CD4-positive, alpha-beta T cell treated with Interleukin-15 for 4 hours (primary cell): ENCODE measurements at regions not wholly inside any gene's neighbourhood (a gene's known extent, or its start where the extent isn't known, plus 50 kb on each side); places are given as distances from the start of the nearest gene placed in this dataset.
"Not testable (repeated sequence)": the region's sequence is repeated elsewhere in the genome, so short reads cannot be mapped to it uniquely, and the experiment has no call there.

Experiments
- DNase-seq: peaks from one replicate; pipeline ENCODE4 v3.0.0-alpha.2; 2020; ENCODE audit warnings: low spot score

GRCh38 chr10:4294996-4295792, 510.2 kb upstream of the KLF6 start:
- no peak for DNase-seq

GRCh38 chr10:4294271-4294670, 509.3 kb upstream of the KLF6 start:
- no peak for DNase-seq

GRCh38 chr10:4291990-4292389, 507.0 kb upstream of the KLF6 start:
- no peak for DNase-seq

GRCh38 chr10:4285121-4285520, 500.1 kb upstream of the KLF6 start:
- DNase-seq = peak; percentile 13

GRCh38 chr10:4283846-4284610, 499.0 kb upstream of the KLF6 start:
- no peak for DNase-seq

GRCh38 chr10:4282496-4282895, 497.5 kb upstream of the KLF6 start:
- no peak for DNase-seq

GRCh38 chr10:4281190-4281825, 496.3 kb upstream of the KLF6 start:
- DNase-seq = no peak

GRCh38 chr10:4280461-4281189, 495.6 kb upstream of the KLF6 start:
- DNase-seq = no peak

GRCh38 chr10:4279655-4280054, 494.6 kb upstream of the KLF6 start:
- no peak for DNase-seq

- no peak for DNase-seq
Observed at GRCh38 chr10:4278186-4278585, 493.2 kb upstream of the KLF6 start.

- DNase-seq = no peak
Observed at GRCh38 chr10:4276151-4276550, 491.1 kb upstream of the KLF6 start.

- DNase-seq = not testable (repeated sequence)
Observed at GRCh38 chr10:4274671-4275070, 489.7 kb upstream of the KLF6 start.

GRCh38 chr10:4271193-4271592, 486.2 kb upstream of the KLF6 start:
- no peak for DNase-seq

- DNase-seq = no peak
Observed at GRCh38 chr10:4270116-4270515, 485.1 kb upstream of the KLF6 start.

- DNase-seq = not testable (repeated sequence)
Observed at GRCh38 chr10:4268490-4268889, 483.5 kb upstream of the KLF6 start.

GRCh38 chr10:4267086-4267773, 482.2 kb upstream of the KLF6 start:
- DNase-seq = no peak

- no peak for DNase-seq
Observed at GRCh38 chr10:4266416-4267085, 481.5 kb upstream of the KLF6 start.

GRCh38 chr10:4265964-4266363, 481.0 kb upstream of the KLF6 start:
- no peak for DNase-seq

- DNase-seq = no peak
Observed at GRCh38 chr10:4264209-4264865, 479.3 kb upstream of the KLF6 start.

- DNase-seq = no peak
Observed at GRCh38 chr10:4263601-4263921, 478.6 kb upstream of the KLF6 start.
